NCI-H1694 (cell line): ENCODE measurements at regions not wholly inside any gene's neighbourhood (a gene's known extent, or its start where the extent isn't known, plus 50 kb on each side); places are given as distances from the start of the nearest gene placed in this dataset.
"Not testable (repeated sequence)": the region's sequence is repeated elsewhere in the genome, so short reads cannot be mapped to it uniquely, and the experiment has no call there.

Experiments
- DNase-seq: peaks from one replicate; lab custom pipeline; 2025; lab: John Stamatoyannopoulos, UW

- no peak for DNase-seq
These were observed 2073.7 kb upstream of the ACO1 start for GRCh38 chr9:30310711-30311110.

GRCh38 chr9:30329431-30329830 lies 2055.0 kb upstream of the ACO1 start:
- DNase-seq: no peak

- no peak for DNase-seq
These were observed 2035.5 kb upstream of the ACO1 start for GRCh38 chr9:30348904-30349303.

- DNase-seq: no peak
These were observed 2034.6 kb upstream of the ACO1 start for GRCh38 chr9:30349526-30350513.

GRCh38 chr9:30356221-30356620 lies 2028.2 kb upstream of the ACO1 start:
- DNase-seq: no peak

- no peak for DNase-seq
These were observed 2022.1 kb upstream of the ACO1 start for GRCh38 chr9:30362373-30362772.

GRCh38 chr9:30366140-30366539 lies 2018.3 kb upstream of the ACO1 start:
- DNase-seq: not testable (repeated sequence)

- no peak for DNase-seq
These were observed 2002.2 kb upstream of the ACO1 start for GRCh38 chr9:30382271-30382670.

- DNase-seq: no peak
These were observed 1974.2 kb upstream of the ACO1 start for GRCh38 chr9:30410273-30410672.

- no peak for DNase-seq
These were observed 1972.9 kb upstream of the ACO1 start for GRCh38 chr9:30411571-30411970.

- DNase-seq: no peak
These were observed 1925.3 kb upstream of the ACO1 start for GRCh38 chr9:30459156-30459555.

GRCh38 chr9:30476826-30477225 lies 1907.6 kb upstream of the ACO1 start:
- no peak for DNase-seq

- no peak for DNase-seq
These were observed 1905.8 kb upstream of the ACO1 start for GRCh38 chr9:30478684-30479083.

- DNase-seq: no peak
These were observed 1901.9 kb upstream of the ACO1 start for GRCh38 chr9:30482499-30482898.

GRCh38 chr9:30484690-30485089 lies 1899.8 kb upstream of the ACO1 start:
- DNase-seq: no peak

- DNase-seq: no peak
These were observed 1879.9 kb upstream of the ACO1 start for GRCh38 chr9:30504502-30504905.

- DNase-seq: no peak
These were observed 1879.1 kb upstream of the ACO1 start for GRCh38 chr9:30505311-30505710.

- no peak for DNase-seq
These were observed 1877.7 kb upstream of the ACO1 start for GRCh38 chr9:30506749-30507148.

GRCh38 chr9:30507166-30507565 lies 1877.3 kb upstream of the ACO1 start:
- DNase-seq: no peak

- no peak for DNase-seq
These were observed 1872.8 kb upstream of the ACO1 start for GRCh38 chr9:30511666-30512065.

- no peak for DNase-seq
These were observed 1865.3 kb upstream of the ACO1 start for GRCh38 chr9:30519166-30519565.

GRCh38 chr9:30519756-30520155 lies 1864.7 kb upstream of the ACO1 start:
- no peak for DNase-seq

- no peak for DNase-seq
These were observed 1862.4 kb upstream of the ACO1 start for GRCh38 chr9:30522061-30522460.

- DNase-seq: no peak
These were observed 1862.0 kb upstream of the ACO1 start for GRCh38 chr9:30522486-30522885.
